ENCODE measurements at regions not wholly inside any gene's neighbourhood (a gene's known extent, or its start where the extent isn't known, plus 50 kb on each side); places are given as distances from the start of the nearest gene placed in this dataset.

DNA sequence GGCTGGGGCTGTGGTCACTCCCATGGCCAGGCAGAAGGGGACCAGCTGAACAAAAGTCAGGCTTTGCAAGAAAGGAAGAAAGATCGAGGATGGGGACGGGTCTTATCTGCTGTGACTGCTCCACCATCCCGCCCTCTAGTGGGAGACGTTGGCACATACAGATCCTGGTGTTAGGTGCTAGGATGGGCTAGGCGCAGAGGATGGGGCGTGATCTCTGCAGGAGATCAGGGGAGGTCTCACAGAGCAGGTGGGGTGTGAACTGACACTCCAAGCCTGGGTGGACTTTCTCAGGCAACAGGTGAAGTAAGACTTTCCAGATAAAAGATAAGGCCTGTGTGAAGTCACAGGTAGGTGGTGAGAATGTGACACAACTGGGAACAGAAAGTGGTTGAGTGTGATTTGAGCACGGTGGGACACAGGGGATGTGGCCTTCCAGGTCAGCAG, 141.9 kb upstream of the SMAD3 start:
- Histone ChIP-seq H3K4me3 (ENCODE audit: low read depth, low read length) (no peak overlapping the region), H3K4me1 (no peaks in the 10 kb centered on the region), H3K9me3 (peaks cover 4% of the 10 kb centered on the region; the same call in 1 of the 2 replicates), H3K27me3 (no peaks in the 10 kb centered on the region), H3K36me3 (no peaks in the 10 kb centered on the region)
- DNase-seq = peak; percentile 63
- peak; percentile 81 for TF ChIP-seq CTCF (IDR thresholded peaks at IDR 0.05; ENCODE audit: low read depth, low read length)

DNA sequence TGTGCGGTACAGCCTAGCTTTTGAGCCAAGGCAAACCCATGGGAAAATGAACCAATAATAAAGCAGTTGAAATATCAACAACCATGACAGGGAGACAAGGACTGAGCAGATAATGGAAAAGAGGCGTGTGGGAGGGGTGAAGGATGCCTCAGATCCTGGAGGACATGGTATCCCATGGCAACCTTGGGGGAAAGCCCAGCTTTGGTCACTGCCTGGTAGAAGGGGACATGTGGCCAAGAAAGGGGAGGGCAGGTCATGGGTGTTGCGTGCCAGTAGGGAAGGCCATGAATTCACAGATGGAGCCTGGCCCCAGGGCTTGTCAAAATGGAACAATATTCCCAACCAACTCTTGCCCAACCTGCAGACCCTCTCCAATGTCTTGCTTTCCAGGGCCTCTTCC, 140.5 kb upstream of the SMAD3 start:
- Histone ChIP-seq H3K4me3 (ENCODE audit: low read depth, low read length) (no peak overlapping the region), H3K9me3 (peaks cover 4% of the 10 kb centered on the region; the same call in 1 of the 2 replicates), H3K36me3 (no peaks in the 10 kb centered on the region), H3K4me1 (no peaks in the 10 kb centered on the region), H3K27me3 (no peaks in the 10 kb centered on the region)
- DNase-seq = no peak
- TF ChIP-seq CTCF (IDR thresholded peaks at IDR 0.05; ENCODE audit: low read depth, low read length) = no peak

- no peak for TF ChIP-seq CTCF (IDR thresholded peaks at IDR 0.05; ENCODE audit: low read depth, low read length)
- H3K4me1 ChIP-seq = no peaks in the 10 kb centered on the region
- H3K9me3 ChIP-seq = peaks cover 4% of the 10 kb centered on the region; the same call in 1 of the 2 replicates
- H3K27me3 ChIP-seq = no peaks in the 10 kb centered on the region
- H3K36me3 ChIP-seq = no peaks in the 10 kb centered on the region
- no peak overlapping the region for H3K4me3 ChIP-seq (ENCODE audit: low read depth, low read length)
- DNase-seq = no peak
Observed at GRCh38 chr15:66925721-66926120, 139.7 kb upstream of the SMAD3 start.

GRCh38 chr15:66927201-66928077, 138.0 kb upstream of the SMAD3 start:
- no peak for TF ChIP-seq CTCF (IDR thresholded peaks at IDR 0.05; ENCODE audit: low read depth, low read length)
- H3K36me3 ChIP-seq = no peaks in the 10 kb centered on the region
- H3K4me1 ChIP-seq = no peaks in the 10 kb centered on the region
- DNase-seq = no peak
- no peaks in the 10 kb centered on the region for H3K27me3 ChIP-seq
- peaks cover 4% of the 10 kb centered on the region; the same call in 1 of the 2 replicates for H3K9me3 ChIP-seq
- H3K4me3 ChIP-seq (ENCODE audit: low read depth, low read length) = no peak overlapping the region

- Histone ChIP-seq H3K36me3 (no peaks in the 10 kb centered on the region), H3K4me3 (ENCODE audit: low read depth, low read length) (no peak overlapping the region), H3K27me3 (no peaks in the 10 kb centered on the region), H3K9me3 (no peaks in the 10 kb centered on the region), H3K4me1 (no peaks in the 10 kb centered on the region)
- no peak for DNase-seq
- no peak for TF ChIP-seq CTCF (IDR thresholded peaks at IDR 0.05; ENCODE audit: low read depth, low read length)
Observed at GRCh38 chr15:66928101-66928500, 137.3 kb upstream of the SMAD3 start.

- no peaks in the 10 kb centered on the region for H3K27me3 ChIP-seq
- no peak overlapping the region for H3K4me3 ChIP-seq (ENCODE audit: low read depth, low read length)
- no peak for DNase-seq
- no peaks in the 10 kb centered on the region for H3K9me3 ChIP-seq
- no peak for TF ChIP-seq CTCF (IDR thresholded peaks at IDR 0.05; ENCODE audit: low read depth, low read length)
- H3K36me3 ChIP-seq = no peaks in the 10 kb centered on the region
- H3K4me1 ChIP-seq = no peaks in the 10 kb centered on the region
Observed at GRCh38 chr15:66928784-66929183, 136.6 kb upstream of the SMAD3 start.

All from BE2C (cell line).